A673 (cell line): ENCODE measurements at regions not wholly inside any gene's neighbourhood (a gene's known extent, or its start where the extent isn't known, plus 50 kb on each side); places are given as distances from the start of the nearest gene placed in this dataset.

ENCODE experiments used
- BruUV-seq: library from RNA; stranded (reverse); fragments of 400-500 nt; replicated peaks from 2 replicates; lab custom pipeline; 2021; lab: Mats Ljungman, UMichigan
- CTCF ChIA-PET: fragments of 300-600 bp; sonication (Branson Sonifier 250); formaldehyde crosslinking; loops from one replicate; lab custom pipeline; 2022; ENCODE audit warnings: antibody characterized with exemption; lab: Charles Lee
- POLR2A ChIA-PET: fragments of 300-600 bp; sonication (Branson Sonifier 250); formaldehyde crosslinking; loops from one replicate; lab custom pipeline; 2022; ENCODE audit warnings: antibody characterized with exemption; ENCODE audit not compliant: low non-redundant PET; lab: Charles Lee
- DNase-seq: peaks from one replicate; pipeline ENCODE4 v3.0.0-alpha.2; 2015; ENCODE audit warnings: low spot score
- H3K27ac ChIP-seq: fragments of 200-600 bp; sonication (generic); 2 replicates; pipeline ENCODE4 v1.5.1; 2016; ENCODE audit warnings: mixed run types, low read depth, mild to moderate bottlenecking, mixed read lengths, antibody characterized with exemption, low read length; ENCODE audit not compliant: poor library complexity, severe bottlenecking
- H3K27me3 ChIP-seq: fragments of 200-600 bp; sonication (generic); replicated peaks from 2 replicates; pipeline ENCODE4 v1.6.1; 2017; ENCODE audit warnings: mixed run types, low read depth, mild to moderate bottlenecking, mixed read lengths, antibody characterized with exemption, low read length; ENCODE audit not compliant: insufficient read depth, poor library complexity
- H3K36me3 ChIP-seq: fragments of 200-600 bp; sonication (generic); 2 replicates; pipeline ENCODE4 v1.6.1; 2016; ENCODE audit warnings: mixed run types, mild to moderate bottlenecking, mixed read lengths, antibody characterized with exemption, low read length; ENCODE audit not compliant: insufficient read depth, poor library complexity, severe bottlenecking
- H3K4me1 ChIP-seq: fragments of 200-600 bp; sonication (generic); 2 replicates; pipeline ENCODE4 v1.6.1; 2017; ENCODE audit warnings: mixed run types, mild to moderate bottlenecking, mixed read lengths, antibody characterized with exemption, low read length; ENCODE audit not compliant: insufficient read depth, poor library complexity, severe bottlenecking
- H3K4me3 ChIP-seq: fragments of 200-600 bp; sonication (generic); 2 replicates; pipeline ENCODE4 v1.5.1; 2016; ENCODE audit warnings: low read depth, mixed run types, mild to moderate bottlenecking, mixed read lengths, low read length; ENCODE audit not compliant: poor library complexity, severe bottlenecking
- H3K9me3 ChIP-seq: fragments of 200-600 bp; sonication (generic); 2 replicates; pipeline ENCODE4 v1.6.1; 2016; ENCODE audit warnings: mixed run types, low read depth, mild to moderate bottlenecking, mixed read lengths, antibody characterized with exemption, low read length; ENCODE audit not compliant: poor library complexity, severe bottlenecking
- CTCF ChIP-seq: fragments of 300-800, 200-600 bp; sonication (generic); conservative IDR thresholded peaks from 2 replicates; pipeline ENCODE4 v1.5.1; 2017; ENCODE audit warnings: low read depth, mild to moderate bottlenecking, antibody characterized with exemption, low read length, moderate library complexity, mixed read lengths
- EZH2 ChIP-seq: fragments of 200-600 bp; sonication (generic); IDR thresholded peaks from 2 replicates; pipeline ENCODE4 v1.6.1; 2017; ENCODE audit warnings: borderline replicate concordance, low read depth, mild to moderate bottlenecking, mixed read lengths, antibody characterized with exemption, low read length; ENCODE audit not compliant: poor library complexity, severe bottlenecking
- intact Hi-C: fragments of 100-400 bp; cut with micrococcal nuclease; formaldehyde crosslinking; loops from one replicate; pipeline ENCODE4 v1.10.0; 2022; ENCODE audit not compliant: unreplicated experiment

GRCh38 chr12:125688223-125688622, 623.0 kb downstream of the AACS start:
- CTCF ChIA-PET: no interaction called here
- Histone ChIP-seq H3K27me3 (peaks cover 26% of the 10 kb centered on the region), H3K36me3 (no peaks in the 10 kb centered on the region), H3K4me1 (no peaks in the 10 kb centered on the region), H3K27ac (no peak overlapping the region), H3K9me3 (no peaks in the 10 kb centered on the region), H3K4me3 (no peak overlapping the region)
- POLR2A ChIA-PET: no interaction called here
- no TSS peak for BruUV-seq
- intact Hi-C loops: no loop called here
- DNase-seq: no peak
- TF ChIP-seq EZH2 (no peak), CTCF (no peak)

- POLR2A ChIA-PET: no interaction called here
- BruUV-seq: no TSS peak
- H3K27me3 ChIP-seq: peaks cover 26% of the 10 kb centered on the region
- no peak for DNase-seq
- intact Hi-C loops: no loop called here
- no peak overlapping the region for H3K4me3 ChIP-seq
- H3K36me3 ChIP-seq: no peaks in the 10 kb centered on the region
- CTCF ChIA-PET: no interaction called here
- H3K27ac ChIP-seq: no peak overlapping the region
- H3K9me3 ChIP-seq: no peaks in the 10 kb centered on the region
- H3K4me1 ChIP-seq: no peaks in the 10 kb centered on the region
- TF ChIP-seq EZH2 (no peak), CTCF (no peak)
Observed at GRCh38 chr12:125688881-125689280, 623.6 kb downstream of the AACS start.

- intact Hi-C loops: no loop called here
- peaks cover 26% of the 10 kb centered on the region for H3K27me3 ChIP-seq
- H3K9me3 ChIP-seq: no peaks in the 10 kb centered on the region
- TF ChIP-seq EZH2: no peak
- no peak for TF ChIP-seq CTCF
- CTCF ChIA-PET: no interaction called here
- no peaks in the 10 kb centered on the region for H3K4me1 ChIP-seq
- POLR2A ChIA-PET: no interaction called here
- BruUV-seq: no TSS peak
- no peak overlapping the region for H3K4me3 ChIP-seq
- no peak for DNase-seq
- H3K27ac ChIP-seq: no peak overlapping the region
- H3K36me3 ChIP-seq: no peaks in the 10 kb centered on the region
Observed at GRCh38 chr12:125689576-125690410, 624.6 kb downstream of the AACS start.
